Renal pelvis (tissue), 1 donor: ENCODE measurements at regions not wholly inside any gene's neighbourhood (a gene's known extent, or its start where the extent isn't known, plus 50 kb on each side); places are given as distances from the start of the nearest gene placed in this dataset.
A peak's percentile ranks its signal among the peaks of the same experiment; 100 is the strongest.
"Not testable (repeated sequence)": the region's sequence is repeated elsewhere in the genome, so short reads cannot be mapped to it uniquely, and the experiment has no call there.

ENCODE experiments used
- DNase-seq: peaks from one replicate; pipeline ENCODE4 v3.0.0-alpha.2; 2013

DNA sequence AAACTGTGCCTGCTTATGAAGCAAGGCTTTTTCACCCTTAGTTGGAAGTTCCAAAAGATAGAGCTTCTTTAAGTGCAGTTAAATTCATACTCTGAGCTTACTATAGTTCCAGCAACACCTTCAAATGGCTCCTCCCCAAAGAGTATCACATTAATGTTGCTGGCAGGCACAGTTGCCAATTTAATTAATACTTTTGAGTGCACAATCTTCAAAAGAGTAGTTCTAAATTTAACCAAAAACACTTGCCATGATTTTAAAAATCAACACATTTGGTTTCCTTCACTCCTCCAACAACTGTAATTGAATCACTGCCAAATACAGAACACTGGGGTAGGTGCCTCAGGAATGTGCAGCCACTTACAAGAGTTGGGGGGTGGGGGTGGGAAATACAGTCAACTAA is 150.6 kb upstream of the UBE2E3 start:
- DNase-seq: no peak

DNA sequence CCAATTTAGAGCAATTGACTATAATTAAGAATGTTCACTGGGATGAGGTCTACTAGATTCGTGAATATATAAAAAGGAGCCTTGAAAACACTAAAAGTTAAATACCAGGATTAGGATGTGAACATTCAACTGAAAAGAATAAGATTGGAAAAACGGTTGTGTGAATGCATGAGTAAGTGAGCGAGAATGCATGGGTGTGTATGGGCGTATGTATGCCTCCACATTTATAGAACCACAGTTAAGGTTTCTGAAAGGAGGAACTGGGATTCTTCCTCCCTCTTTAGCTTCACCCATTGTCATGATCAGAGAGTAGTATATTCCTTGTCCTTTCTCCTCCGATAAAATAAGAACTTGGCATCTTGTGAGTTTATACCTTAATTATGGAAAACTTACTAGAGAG is 151.1 kb upstream of the UBE2E3 start:
- no peak for DNase-seq

DNA sequence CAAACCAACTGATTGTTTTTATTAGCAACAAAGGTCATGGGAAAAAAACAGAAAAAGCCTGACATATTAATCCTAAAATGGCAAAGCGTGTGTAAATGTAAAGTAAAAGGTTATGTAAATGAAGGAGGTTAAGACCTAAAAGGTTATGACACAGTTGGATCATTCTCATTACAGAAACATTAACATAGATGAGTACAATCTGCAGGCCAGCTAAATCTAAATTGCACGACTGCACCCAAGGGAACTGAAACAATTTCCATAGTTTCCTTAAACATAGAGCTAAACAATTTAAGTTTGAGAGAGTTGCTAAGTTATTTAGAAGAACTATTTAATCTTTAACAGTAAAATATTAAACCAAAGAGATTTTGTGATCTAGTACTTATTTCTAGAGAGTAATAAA is 151.6 kb upstream of the UBE2E3 start:
- no peak for DNase-seq

DNA sequence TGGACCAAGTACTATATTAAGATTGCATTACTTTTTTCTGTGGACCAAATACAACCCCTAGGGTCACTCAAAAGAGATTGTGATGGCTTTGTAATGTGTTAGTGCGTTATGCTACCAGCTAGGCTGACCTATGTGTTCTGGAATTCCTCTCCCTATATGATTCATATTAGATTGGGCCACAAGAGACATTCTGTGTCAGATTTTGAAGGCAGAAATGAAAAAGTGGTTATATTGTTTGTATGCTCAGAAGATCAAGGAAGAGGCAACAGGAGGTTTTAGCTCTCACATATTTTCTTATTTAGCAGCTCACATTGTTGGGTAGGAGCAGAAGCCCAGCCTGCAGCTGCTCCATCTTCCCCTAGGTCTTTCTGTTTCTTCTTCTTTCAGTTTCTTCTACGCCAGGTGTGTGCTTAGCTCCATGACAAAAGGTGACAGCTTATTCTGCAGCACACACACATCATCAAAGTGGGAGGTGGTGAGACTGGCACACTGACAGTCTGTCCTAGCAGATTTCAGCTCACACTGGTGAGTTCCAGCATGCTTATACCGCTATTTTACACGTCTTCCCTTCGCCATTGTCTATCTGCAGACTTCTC is 156.8 kb upstream of the UBE2E3 start:
- no peak for DNase-seq

DNA sequence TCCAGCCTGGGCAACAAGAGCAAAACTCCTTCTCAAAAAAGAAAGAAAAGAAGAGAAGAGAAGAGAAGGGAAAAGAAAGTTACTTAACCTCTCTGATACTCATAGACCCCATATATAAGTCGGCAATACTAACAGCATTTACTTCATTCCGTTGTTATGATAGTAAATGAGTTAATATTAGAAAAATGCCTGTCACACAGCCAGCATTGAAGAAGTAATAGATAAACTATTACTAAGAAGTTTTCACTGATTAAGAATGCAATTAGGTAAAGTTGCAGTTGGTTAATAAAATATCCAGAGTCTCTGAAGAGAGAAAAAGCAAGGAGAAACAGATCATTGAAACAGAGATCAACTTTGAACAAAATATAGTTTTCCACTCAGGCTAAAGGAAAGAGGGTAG is 161.3 kb upstream of the UBE2E3 start:
- no peak for DNase-seq

DNA sequence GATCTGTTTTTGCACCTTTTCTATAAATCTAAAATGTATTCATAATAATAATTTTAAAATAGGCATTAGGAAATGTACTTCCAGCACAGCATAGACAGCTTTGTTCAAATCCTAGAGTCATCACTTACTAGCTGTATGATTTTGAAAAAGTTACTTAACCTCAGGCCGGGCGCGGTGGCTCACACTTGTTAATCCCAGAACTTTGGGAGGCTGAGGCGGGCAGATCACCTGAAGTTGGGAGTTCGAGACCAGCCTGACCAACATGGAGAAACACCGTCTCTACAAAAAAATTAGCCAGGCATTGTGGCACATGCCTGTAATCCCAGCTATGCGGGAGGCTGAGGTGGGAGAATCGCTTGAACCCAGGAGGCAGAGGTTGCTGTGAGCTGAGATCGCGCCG is 161.7 kb upstream of the UBE2E3 start:
- DNase-seq: not testable (repeated sequence)

DNA sequence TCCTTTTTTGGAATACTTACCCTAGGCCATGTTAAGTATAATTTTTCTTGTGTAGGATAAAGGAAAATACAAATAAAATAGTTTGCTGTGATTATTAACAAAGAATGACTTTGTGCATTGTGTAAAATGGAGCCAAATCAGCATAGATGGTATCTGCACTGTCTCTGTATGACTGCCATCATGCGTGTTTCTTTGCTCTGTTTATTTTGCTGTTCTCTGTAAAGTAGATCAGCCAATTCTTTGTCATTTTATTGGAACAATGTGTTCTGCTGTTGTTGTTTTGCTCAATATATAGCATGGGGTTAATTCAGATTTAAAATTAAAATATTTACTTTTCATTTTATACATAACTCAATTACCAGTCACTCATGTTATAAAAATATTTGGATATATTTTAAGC is 181.3 kb upstream of the UBE2E3 start:
- no peak for DNase-seq

DNA sequence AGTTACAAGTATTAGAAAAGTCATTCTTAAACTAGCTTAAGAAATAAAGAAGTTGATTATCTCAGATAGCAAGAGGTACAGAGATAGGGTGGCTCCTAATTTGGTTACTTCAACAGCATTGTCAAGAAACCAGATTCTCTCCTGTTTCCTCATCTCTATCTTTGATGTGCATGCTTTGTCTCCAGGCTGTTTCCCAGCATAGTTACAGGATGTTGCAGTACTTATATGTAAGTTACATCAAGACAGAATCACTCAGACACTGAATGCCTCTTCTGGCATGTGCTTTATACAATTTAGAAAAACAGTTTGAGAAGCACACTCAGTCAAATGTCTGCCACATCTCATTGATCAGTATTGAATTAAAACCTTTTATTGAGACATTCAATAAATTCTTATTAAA is 189.5 kb upstream of the UBE2E3 start:
- DNase-seq: no peak

DNA sequence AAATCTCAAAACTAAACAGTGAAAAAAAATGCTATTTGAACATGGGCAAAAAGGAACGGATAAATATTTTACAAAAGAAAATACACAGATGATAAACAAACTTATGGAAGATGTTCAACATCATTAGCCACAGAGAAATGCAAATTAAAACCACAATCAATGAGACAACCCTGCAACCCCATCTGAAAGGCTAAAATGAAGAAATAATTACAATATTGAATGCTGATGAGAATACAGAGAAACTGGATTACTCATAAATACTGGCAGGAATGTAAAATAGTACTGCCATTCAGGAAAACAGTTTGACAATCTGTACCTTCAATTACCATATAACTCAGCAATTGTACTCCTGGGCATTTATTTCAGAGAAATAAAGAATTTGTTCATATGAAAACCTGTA is 193.1 kb upstream of the UBE2E3 start:
- no peak for DNase-seq

DNA sequence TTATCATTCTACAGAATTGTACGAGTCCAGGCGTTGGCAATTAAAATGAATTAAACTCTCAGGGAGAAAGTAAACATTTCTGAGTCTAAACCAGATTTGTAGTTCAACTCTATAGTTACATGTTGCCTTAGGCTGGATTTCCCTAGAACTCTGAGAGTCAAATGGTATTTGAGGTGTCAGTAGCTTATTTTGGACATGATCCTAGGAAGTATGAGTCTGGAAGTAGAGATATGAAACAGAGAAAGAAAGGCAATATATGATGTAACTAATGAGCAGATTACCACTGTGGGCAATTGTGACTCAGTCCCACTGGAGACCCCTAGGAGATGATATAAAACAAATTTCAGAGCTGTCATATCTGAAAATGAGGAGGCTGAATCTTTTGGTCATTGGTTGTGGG is 199.1 kb upstream of the UBE2E3 start:
- DNase-seq: no peak

DNA sequence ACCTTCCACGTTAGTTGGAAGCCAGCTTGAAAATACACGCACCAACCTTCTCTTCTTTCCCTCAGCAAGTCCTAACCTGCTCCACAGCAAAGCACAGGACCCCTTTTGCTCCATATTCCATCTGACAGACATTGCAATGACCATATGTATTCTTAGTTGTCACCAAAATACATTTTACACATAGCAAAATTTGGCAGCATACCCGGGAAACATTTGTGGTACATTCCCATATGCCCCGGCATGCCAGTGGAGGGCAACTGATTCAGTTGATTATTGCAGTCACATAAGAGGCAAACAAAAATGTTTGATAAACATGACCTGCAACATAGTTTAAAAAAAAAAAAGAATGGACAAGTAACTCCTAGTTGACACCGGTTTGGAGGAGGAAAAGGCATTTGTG is 202.1 kb upstream of the UBE2E3 start:
- no peak for DNase-seq

DNA sequence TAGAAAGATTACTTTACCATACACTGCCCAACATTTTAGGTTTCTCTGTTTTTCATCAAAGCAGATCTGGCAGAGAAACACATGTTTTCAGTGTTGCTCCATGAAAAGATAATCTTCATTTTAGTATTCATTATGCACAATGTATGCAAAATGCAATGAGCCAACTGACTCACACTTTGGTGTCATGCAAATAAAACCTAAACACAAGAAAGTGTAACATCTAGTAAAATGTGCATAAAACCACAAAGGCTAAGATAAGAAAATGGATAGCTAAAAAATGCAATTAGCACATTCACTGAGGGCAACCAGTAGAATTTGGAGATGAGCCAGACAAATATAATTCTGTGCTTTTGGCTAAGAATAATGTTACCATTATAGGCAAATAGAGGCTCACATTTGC is 203.5 kb upstream of the UBE2E3 start:
- DNase-seq: no peak

DNA sequence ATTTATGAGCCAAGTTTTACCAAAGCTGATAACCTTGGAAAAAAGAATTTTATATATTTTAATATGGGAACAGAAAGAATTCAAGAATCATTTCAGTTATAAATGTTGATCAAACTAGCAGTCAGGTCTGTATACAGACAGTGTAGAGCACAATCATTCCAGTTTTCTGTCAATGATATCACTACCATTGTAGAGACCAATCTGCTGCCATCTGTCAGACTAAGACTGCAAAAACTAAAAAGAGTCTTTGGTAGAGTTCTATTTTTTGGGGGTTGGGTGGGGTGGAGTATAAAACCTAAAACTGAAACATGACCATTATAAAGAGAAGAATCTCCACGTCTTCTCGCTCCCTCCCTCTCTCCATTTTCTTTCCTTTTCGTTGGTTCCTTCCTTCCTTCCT is 204.7 kb upstream of the UBE2E3 start:
- DNase-seq: no peak

DNA sequence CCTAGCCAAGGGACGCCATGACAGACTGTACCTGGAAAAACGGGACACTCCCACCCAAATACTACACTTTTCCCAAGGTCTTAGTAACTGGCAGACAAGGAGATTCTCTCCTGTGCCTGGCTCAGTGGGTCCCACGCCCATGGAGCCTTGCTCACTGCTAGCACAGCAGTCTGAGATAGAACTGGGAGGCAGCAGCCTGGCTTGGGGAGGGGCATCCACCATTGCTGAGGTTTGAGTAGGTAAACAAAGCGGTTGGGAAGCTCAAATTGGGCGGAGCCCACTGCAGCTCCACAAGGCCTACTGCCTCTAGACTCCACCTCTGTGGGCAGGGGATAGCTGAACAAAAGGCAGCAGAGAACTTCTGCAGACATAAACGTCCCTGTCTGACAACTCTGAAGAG is 215.1 kb upstream of the UBE2E3 start:
- not testable (repeated sequence) for DNase-seq

DNA sequence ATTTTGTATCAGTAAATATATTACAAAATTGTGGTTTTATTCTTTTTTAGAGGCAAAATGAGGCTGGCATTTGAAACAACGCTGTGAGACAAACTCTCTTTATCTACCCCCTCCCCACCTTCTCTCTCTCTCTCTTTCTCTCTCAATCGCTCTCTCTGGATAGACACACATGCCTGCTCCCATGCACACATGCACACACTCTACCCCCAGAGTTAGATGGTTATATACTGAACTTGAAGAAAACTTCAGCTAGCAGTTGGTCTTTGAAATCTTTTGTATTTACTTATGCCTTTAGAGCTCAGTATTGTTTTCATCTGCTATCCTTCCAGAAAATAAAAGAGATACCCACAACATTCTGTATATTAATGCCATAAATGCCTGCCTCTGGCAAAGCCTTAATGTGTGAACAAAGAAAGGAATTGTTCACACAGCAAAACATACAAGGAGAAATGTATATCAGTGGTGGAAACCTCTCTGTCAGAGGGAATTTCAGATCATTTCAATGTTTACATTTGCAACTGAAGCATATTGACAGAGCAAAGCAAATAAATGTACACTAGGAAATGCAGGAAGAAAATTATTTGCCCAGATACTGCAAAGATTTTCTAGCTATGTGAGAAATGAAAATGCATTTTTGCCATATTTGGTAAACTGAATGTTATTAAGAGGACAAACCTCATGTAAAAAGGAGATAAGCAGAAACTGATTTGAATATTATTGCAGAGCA is 217.0 kb upstream of the UBE2E3 start:
- DNase-seq: no peak

DNA sequence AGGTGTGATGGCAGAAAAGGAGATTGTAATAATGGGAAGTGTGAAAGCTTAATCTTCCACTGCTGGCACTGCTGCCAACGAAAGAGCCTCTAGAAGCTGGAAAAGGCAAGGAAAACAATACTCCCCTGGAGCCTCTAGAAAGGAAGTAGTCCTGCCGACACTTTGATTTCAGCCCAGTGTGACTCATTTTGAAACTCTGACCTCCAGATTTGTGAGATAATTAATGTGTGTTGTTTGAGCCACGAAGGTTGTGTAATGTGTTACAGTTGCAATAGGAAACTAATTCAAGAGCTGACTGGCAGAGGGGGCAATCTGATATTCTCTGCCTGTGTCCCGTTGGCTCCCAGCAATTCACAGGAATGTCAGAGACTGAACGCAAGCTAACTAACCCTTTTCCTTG is 219.2 kb upstream of the UBE2E3 start:
- peak; percentile 4 for DNase-seq

DNA sequence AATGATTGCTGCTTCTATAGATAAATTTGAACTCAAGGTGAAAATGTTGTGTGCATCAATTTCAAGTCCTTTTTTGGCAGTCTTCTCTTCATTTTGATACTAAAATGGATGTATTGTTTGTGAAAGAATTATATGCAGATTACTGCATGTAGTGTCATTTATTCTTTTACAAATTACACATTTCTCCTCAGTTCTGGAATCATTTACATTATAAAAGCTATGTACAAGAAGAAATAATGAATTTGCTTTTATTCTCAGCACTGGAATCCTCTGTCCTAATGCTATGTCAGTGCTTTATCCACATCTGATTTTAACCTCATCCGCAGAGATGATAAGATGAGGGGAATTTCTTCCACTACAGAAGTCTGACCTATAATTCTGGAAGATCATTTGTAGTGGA is 220.8 kb upstream of the UBE2E3 start:
- DNase-seq: no peak

DNA sequence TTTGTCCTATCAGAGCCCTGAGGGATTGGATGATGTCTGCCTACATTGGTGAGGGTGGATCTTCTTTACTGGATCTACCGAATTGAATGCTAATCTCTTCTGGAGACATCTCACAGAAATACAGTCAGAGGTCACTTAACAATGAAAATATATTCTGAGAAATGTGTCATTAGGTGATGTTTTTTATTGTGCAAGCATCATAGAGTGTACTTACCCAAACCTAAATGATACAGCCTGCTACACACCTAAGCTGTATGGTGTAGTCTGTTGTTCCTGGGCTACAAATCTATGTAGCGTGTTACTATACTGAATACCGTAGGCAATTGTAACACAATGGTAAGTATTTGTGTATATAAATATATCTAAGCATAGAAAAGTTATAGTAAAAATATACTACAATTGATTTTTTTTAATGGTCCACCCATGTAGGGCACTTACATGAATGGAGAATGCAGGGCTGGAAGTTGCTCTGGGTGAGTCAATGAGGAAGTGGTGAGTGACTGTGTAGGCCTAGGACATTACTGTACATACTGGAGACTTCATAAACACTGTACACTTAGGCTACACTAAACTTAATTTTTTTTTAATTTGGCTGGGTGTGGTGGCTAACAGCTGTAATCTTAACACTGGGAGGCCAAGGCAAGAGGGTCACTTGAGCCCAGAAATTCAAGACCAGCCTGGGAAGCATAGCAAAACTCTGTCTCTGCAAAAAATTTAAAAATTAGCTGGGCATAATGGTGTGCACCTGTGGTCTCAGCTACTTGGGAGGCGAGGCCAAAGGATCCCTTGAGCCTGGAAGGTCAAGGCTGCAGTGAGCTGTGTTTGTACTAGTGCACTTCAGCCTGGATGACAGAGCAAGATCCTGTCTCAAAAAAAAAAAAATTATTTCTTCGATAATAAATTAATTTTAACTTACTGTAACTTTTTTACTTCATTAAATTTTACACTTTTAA is 226.3 kb upstream of the UBE2E3 start:
- DNase-seq: no peak

DNA sequence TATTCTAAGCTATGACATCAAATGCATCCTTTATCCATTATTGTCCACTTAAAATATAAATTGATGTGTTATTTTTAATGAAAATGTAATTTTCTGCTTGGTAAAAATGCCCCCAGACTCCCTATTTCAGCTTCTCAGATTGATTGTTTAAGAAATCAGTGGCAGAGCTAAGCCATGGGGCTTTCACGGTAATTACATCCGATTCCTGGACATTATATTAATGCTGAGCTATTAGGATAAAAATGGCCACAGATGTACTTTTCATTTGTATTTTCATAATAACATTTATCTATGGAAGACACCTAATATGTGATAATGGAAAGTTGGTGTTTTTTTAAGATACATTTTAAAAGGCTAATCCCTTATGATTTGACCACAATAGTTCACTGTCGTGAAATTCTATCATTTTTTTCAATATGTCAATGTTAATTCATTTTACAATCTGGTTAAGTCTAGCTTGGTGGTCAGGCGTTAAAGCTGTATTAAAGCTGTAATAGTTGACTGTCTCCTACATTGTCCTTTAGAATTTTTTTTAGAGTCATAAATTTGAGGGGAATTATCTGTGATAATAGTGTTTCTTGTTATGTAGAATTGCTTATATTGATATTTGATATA is 229.0 kb upstream of the UBE2E3 start:
- no peak for DNase-seq

DNA sequence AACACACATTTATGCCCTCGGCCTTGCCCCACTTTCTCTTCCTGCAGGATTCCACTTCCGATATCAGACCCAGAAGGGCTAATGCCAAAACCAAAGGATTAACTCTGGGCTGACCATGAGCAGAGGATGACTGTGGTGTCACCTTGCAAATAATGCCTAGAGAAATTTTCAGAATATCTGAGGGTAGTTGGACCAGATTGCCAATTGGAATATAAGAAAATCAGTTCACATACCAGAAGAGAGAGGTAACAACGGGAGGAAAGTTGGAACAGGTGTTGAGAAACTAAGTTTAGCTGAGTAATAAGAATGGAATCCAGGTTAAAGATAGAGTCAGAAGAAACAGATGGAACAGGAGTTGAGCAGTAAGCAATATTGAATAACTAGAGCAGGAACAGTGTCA is 232.7 kb upstream of the UBE2E3 start:
- no peak for DNase-seq

DNA sequence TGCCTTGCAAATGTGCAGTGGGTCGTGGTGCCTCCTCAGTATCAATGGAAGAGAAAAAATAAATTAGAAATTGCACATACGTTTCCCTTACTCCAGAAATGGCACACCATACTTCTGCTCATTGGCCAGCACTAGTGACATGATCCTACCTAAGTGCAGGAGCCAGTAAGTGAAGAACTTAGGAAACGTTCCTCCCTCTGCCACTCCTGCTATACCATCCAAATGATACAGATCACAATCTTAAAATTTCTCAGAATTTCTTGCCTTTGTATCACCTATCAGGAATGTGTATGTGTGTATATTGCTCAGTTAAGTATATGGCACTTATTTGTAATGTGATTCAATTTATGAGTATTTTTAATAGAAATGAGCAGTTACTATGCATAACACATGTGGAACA is 237.0 kb upstream of the UBE2E3 start:
- no peak for DNase-seq

DNA sequence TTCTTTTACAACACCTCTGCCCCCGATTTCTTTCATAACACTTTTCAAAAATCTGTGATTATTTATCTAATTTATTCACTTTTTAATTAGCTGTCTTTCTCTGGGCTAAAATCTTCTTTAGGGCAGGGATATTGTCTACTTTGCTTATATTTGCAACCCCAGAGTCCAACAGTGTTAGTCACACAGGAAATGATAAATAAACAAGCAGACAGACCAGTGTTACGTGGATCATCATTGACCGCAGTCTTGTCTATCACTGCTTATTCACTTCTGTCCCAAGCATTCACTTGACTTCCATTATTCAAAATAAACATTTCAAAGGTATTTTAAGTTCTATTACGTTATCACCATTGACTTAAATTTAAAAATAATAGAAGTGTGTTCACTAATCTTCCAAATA is 237.6 kb upstream of the UBE2E3 start:
- no peak for DNase-seq

DNA sequence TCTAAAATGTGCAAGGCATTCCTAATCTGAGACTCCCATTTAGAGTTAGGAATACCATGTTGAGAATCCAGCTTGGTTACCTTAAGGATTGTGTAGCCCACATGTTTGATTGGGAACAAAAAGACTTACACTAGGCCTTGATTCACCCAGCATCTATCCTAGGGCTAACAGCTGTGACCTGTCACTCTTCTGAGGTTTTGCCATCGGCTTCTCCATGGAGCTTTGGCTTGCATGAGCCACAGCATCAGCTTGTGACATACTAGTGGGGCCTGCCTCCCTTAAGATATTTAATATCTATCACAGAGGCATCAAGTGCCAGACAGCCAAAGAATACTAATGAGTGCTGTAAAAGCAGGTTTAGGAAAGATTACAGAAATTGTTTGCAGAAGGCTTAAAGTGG is 241.3 kb upstream of the UBE2E3 start:
- no peak for DNase-seq
